Astrocyte (in vitro differentiated cells and primary cell): ENCODE measurements at regions not wholly inside any gene's neighbourhood (a gene's known extent, or its start where the extent isn't known, plus 50 kb on each side); places are given as distances from the start of the nearest gene placed in this dataset.
"Not testable (repeated sequence)": the region's sequence is repeated elsewhere in the genome, so short reads cannot be mapped to it uniquely, and the experiment has no call there.

Source experiments
- DNase-seq: peaks from one replicate; pipeline ENCODE4 v3.0.0-alpha.2; 2010; ENCODE audit warnings: low read depth
- FAIRE-seq: peaks from 2 replicates; lab custom pipeline; 2011; peaks lifted over from hg19 to GRCh38; lab: Jason Lieb, UNC
- H2AFZ ChIP-seq: 2 replicates; pipeline ENCODE4 v1.6.0; 2012; ENCODE audit warnings: low read depth, low read length, inconsistent platforms
- H3K27ac ChIP-seq: 2 replicates; pipeline ENCODE4 v1.5.1; 2011; ENCODE audit warnings: low read depth, low read length, inconsistent platforms
- H3K27me3 ChIP-seq: 2 replicates; pipeline ENCODE4 v1.6.0; 2011; ENCODE audit warnings: low read length, inconsistent platforms; ENCODE audit not compliant: insufficient read depth
- H3K36me3 ChIP-seq: 2 replicates; pipeline ENCODE4 v1.5.1; 2011; ENCODE audit warnings: low read length, inconsistent platforms; ENCODE audit not compliant: insufficient read depth
- H3K4me1 ChIP-seq: 2 replicates; pipeline ENCODE4 v1.5.1; 2011; ENCODE audit warnings: low read length, inconsistent platforms; ENCODE audit not compliant: insufficient read depth
- H3K4me2 ChIP-seq: 2 replicates; pipeline ENCODE4 v1.6.0; 2012; ENCODE audit warnings: low read length, inconsistent platforms
- H3K4me3 ChIP-seq: 2 replicates; pipeline ENCODE4 v1.5.1; 2011; ENCODE audit warnings: low read depth, mild to moderate bottlenecking, low read length, inconsistent platforms; ENCODE audit not compliant: insufficient read depth
- H3K79me2 ChIP-seq: 2 replicates; pipeline ENCODE4 v1.6.0; 2012; ENCODE audit warnings: mild to moderate bottlenecking, low read length, inconsistent platforms; ENCODE audit not compliant: insufficient read depth
- H3K9ac ChIP-seq: 2 replicates; pipeline ENCODE4 v1.6.0; 2012; ENCODE audit warnings: mild to moderate bottlenecking, low read length, inconsistent platforms
- H3K9me3 ChIP-seq: 2 replicates; pipeline ENCODE4 v1.5.1; 2012; ENCODE audit warnings: low read depth, mild to moderate bottlenecking, low read length, inconsistent platforms; ENCODE audit not compliant: insufficient read depth
- H4K20me1 ChIP-seq: 2 replicates; pipeline ENCODE4 v1.6.0; 2012; ENCODE audit warnings: low read length, inconsistent platforms; ENCODE audit not compliant: insufficient read depth
- H3K27ac Mint-ChIP-seq: one replicate; pipeline ENCODE4 v1.8.0; 2021; ENCODE audit warnings: mild to moderate bottlenecking, mixed read lengths; ENCODE audit not compliant: unreplicated experiment
- H3K27me3 Mint-ChIP-seq: one replicate; pipeline ENCODE4 v1.8.0; 2021; ENCODE audit warnings: low read depth, mixed read lengths; ENCODE audit not compliant: unreplicated experiment
- H3K36me3 Mint-ChIP-seq: one replicate; pipeline ENCODE4 v1.8.0; 2021; ENCODE audit warnings: low read depth, mixed read lengths; ENCODE audit not compliant: unreplicated experiment
- H3K4me1 Mint-ChIP-seq: one replicate; pipeline ENCODE4 v1.8.0; 2021; ENCODE audit warnings: low read depth, mixed read lengths; ENCODE audit not compliant: unreplicated experiment
- H3K4me3 Mint-ChIP-seq: one replicate; pipeline ENCODE4 v1.8.0; 2021; ENCODE audit warnings: mild to moderate bottlenecking, moderate library complexity, mixed read lengths; ENCODE audit not compliant: unreplicated experiment
- H3K9me3 Mint-ChIP-seq: one replicate; pipeline ENCODE4 v1.8.0; 2021; ENCODE audit warnings: mild to moderate bottlenecking, mixed read lengths; ENCODE audit not compliant: unreplicated experiment
- EZH2 ChIP-seq: IDR thresholded peaks from 2 replicates; pipeline ENCODE4 v1.6.1; 2012; ENCODE audit warnings: mild to moderate bottlenecking, low read length, inconsistent platforms; ENCODE audit not compliant: insufficient read depth
- TF ChIP-seq, protein P1 (sequence below): IDR thresholded peaks from 2 replicates; pipeline ENCODE4 v1.5.1; 2011; ENCODE audit warnings: low read depth, mild to moderate bottlenecking, inconsistent platforms, low read length, moderate library complexity; ENCODE audit not compliant: insufficient read depth

GRCh38 chr21:7916329-7917303, 2604.8 kb upstream of the TPTE start:
- H3K36me3 Mint-ChIP-seq: no peaks in the 10 kb centered on the region

GRCh38 chr21:7917729-7918128, 2603.7 kb upstream of the TPTE start:
- no peak overlapping the region for H3K4me3 ChIP-seq

More at GRCh38 chr21:7916329-7917303, 2604.8 kb upstream of the TPTE start:
- Histone ChIP-seq H3K9ac (no peak overlapping the region), H3K4me2 (no peak overlapping the region), H3K79me2 (no peaks in the 10 kb centered on the region), H4K20me1 (no peaks in the 10 kb centered on the region), H3K4me3 (no peak overlapping the region), H3K9me3 (peaks cover 29% of the 10 kb centered on the region), H2AFZ (no peak overlapping the region), H3K36me3 (no peaks in the 10 kb centered on the region), H3K27ac (no peak overlapping the region), H3K27me3 (no peaks in the 10 kb centered on the region), H3K4me1 (no peaks in the 10 kb centered on the region)
- Mint-ChIP-seq H3K27me3 (no peaks in the 10 kb centered on the region), H3K9me3 (peaks cover 35% of the 10 kb centered on the region), H3K4me1 (no peaks in the 10 kb centered on the region), H3K27ac (no peak overlapping the region), H3K4me3 (no peak overlapping the region)
- no peak for DNase-seq
- FAIRE-seq: no peak
- no peak for TF ChIP-seq EZH2
- TF ChIP-seq, protein P1, sequence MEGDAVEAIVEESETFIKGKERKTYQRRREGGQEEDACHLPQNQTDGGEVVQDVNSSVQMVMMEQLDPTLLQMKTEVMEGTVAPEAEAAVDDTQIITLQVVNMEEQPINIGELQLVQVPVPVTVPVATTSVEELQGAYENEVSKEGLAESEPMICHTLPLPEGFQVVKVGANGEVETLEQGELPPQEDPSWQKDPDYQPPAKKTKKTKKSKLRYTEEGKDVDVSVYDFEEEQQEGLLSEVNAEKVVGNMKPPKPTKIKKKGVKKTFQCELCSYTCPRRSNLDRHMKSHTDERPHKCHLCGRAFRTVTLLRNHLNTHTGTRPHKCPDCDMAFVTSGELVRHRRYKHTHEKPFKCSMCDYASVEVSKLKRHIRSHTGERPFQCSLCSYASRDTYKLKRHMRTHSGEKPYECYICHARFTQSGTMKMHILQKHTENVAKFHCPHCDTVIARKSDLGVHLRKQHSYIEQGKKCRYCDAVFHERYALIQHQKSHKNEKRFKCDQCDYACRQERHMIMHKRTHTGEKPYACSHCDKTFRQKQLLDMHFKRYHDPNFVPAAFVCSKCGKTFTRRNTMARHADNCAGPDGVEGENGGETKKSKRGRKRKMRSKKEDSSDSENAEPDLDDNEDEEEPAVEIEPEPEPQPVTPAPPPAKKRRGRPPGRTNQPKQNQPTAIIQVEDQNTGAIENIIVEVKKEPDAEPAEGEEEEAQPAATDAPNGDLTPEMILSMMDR: no peak

GRCh38 chr21:7925918-7926582, 2595.3 kb upstream of the TPTE start:
- peaks cover 42% of the 10 kb centered on the region for H3K9me3 ChIP-seq

More at GRCh38 chr21:7917729-7918128, 2603.7 kb upstream of the TPTE start:
- Mint-ChIP-seq H3K27ac (no peak overlapping the region), H3K9me3 (peaks cover 35% of the 10 kb centered on the region), H3K4me1 (no peaks in the 10 kb centered on the region), H3K4me3 (no peak overlapping the region), H3K36me3 (no peaks in the 10 kb centered on the region), H3K27me3 (no peaks in the 10 kb centered on the region)
- Histone ChIP-seq H3K36me3 (no peaks in the 10 kb centered on the region), H3K4me1 (no peaks in the 10 kb centered on the region), H2AFZ (no peak overlapping the region), H3K27ac (no peak overlapping the region), H3K9me3 (peaks cover 29% of the 10 kb centered on the region), H3K4me2 (no peak overlapping the region), H3K27me3 (no peaks in the 10 kb centered on the region), H3K9ac (no peak overlapping the region), H3K79me2 (no peaks in the 10 kb centered on the region), H4K20me1 (no peaks in the 10 kb centered on the region)
- no peak for DNase-seq
- no peak for FAIRE-seq
- TF ChIP-seq EZH2: no peak
- TF ChIP-seq, protein P1: no peak

GRCh38 chr21:7928528-7928927, 2592.9 kb upstream of the TPTE start:
- not testable (repeated sequence) for H3K4me3 ChIP-seq, H3K36me3 ChIP-seq, H3K27me3 ChIP-seq, H3K4me3 Mint-ChIP-seq, H2AFZ ChIP-seq, H3K79me2 ChIP-seq, H3K27me3 Mint-ChIP-seq, H4K20me1 ChIP-seq, H3K27ac ChIP-seq, H3K27ac Mint-ChIP-seq, H3K36me3 Mint-ChIP-seq, FAIRE-seq, H3K4me2 ChIP-seq, DNase-seq, H3K4me1 ChIP-seq, H3K4me1 Mint-ChIP-seq, H3K9ac ChIP-seq
- H3K9me3 ChIP-seq: peaks cover 63% of the 10 kb centered on the region
- H3K9me3 Mint-ChIP-seq: peaks cover 93% of the 10 kb centered on the region

More at GRCh38 chr21:7925918-7926582, 2595.3 kb upstream of the TPTE start:
- H3K27ac ChIP-seq, H3K4me1 Mint-ChIP-seq, H3K4me3 ChIP-seq, H4K20me1 ChIP-seq, H3K4me2 ChIP-seq, H3K9ac ChIP-seq, FAIRE-seq, H2AFZ ChIP-seq, H3K27me3 Mint-ChIP-seq, H3K36me3 Mint-ChIP-seq, H3K79me2 ChIP-seq, H3K36me3 ChIP-seq, DNase-seq, H3K27me3 ChIP-seq, H3K4me1 ChIP-seq, H3K4me3 Mint-ChIP-seq, H3K27ac Mint-ChIP-seq: not testable (repeated sequence)
- peaks cover 69% of the 10 kb centered on the region for H3K9me3 Mint-ChIP-seq
